ENCODE measurements at regions not wholly inside any gene's neighbourhood (a gene's known extent, or its start where the extent isn't known, plus 50 kb on each side); places are given as distances from the start of the nearest gene placed in this dataset.

DNA sequence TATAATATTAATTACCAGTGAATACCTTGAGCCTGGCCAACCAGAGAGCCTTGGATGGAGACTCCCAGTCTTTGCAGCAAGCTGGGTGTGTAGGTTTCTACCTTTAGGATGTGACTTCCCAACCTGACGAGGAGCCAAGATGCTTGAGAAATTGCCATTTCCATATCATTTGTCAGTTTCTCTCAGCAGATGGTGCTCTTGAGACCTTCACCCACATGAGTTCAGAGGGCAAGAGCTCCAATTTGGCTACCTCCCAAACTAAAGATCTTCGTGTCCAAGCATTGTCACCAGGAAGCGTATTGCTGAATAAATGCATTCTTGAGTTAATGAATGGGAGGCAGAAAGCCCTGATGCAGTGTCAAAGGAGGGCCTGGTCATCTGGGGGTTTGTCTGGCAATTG is 106.4 kb upstream of the TBX5 start:
- TF ChIP-seq, protein P1, sequence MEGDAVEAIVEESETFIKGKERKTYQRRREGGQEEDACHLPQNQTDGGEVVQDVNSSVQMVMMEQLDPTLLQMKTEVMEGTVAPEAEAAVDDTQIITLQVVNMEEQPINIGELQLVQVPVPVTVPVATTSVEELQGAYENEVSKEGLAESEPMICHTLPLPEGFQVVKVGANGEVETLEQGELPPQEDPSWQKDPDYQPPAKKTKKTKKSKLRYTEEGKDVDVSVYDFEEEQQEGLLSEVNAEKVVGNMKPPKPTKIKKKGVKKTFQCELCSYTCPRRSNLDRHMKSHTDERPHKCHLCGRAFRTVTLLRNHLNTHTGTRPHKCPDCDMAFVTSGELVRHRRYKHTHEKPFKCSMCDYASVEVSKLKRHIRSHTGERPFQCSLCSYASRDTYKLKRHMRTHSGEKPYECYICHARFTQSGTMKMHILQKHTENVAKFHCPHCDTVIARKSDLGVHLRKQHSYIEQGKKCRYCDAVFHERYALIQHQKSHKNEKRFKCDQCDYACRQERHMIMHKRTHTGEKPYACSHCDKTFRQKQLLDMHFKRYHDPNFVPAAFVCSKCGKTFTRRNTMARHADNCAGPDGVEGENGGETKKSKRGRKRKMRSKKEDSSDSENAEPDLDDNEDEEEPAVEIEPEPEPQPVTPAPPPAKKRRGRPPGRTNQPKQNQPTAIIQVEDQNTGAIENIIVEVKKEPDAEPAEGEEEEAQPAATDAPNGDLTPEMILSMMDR (IDR thresholded peaks at IDR 0.05), result no peak
- TF ChIP-seq POLR2A (IDR thresholded peaks at IDR 0.05), result no peak
